Liver (tissue), 8 donors: ENCODE measurements at regions not wholly inside any gene's neighbourhood (a gene's known extent, or its start where the extent isn't known, plus 50 kb on each side); places are given as distances from the start of the nearest gene placed in this dataset.

ENCODE experiments used
- DNase-seq: peaks from one replicate; pipeline ENCODE4 v3.0.0-alpha.2; 2017; ENCODE audit warnings: low spot score
- H3K27ac ChIP-seq, 2 donors: one replicate each; pipeline ENCODE4 v1.7.0; 2013; ENCODE audit warnings: inconsistent platforms in 2 of 2, low read length in 2 of 2, control low read depth in 1 of 2, low read depth in 1 of 2, mild to moderate bottlenecking in 1 of 2
- H3K27me3 ChIP-seq, 4 donors: one replicate each; pipeline versions ENCODE4 v1.6.1 to v1.7.0; 2013; ENCODE audit warnings: low read length in 3 of 4, inconsistent platforms in 1 of 4, mild to moderate bottlenecking in 1 of 4, moderate library complexity in 1 of 4; ENCODE audit not compliant: control insufficient read depth in 4 of 4, insufficient read depth in 4 of 4
- H3K36me3 ChIP-seq, 4 donors: one replicate each; pipeline versions ENCODE4 v1.6.1 to v1.7.0; 2013; ENCODE audit warnings: low read length in 3 of 4, mild to moderate bottlenecking in 3 of 4, low read depth in 1 of 4, moderate library complexity in 1 of 4; ENCODE audit not compliant: control insufficient read depth in 4 of 4, insufficient read depth in 3 of 4
- H3K4me1 ChIP-seq, 4 donors: one replicate each; pipeline versions ENCODE4 v1.6.1 to v1.7.0; 2013; ENCODE audit warnings: low read length in 3 of 4, mild to moderate bottlenecking in 3 of 4, moderate library complexity in 1 of 4; ENCODE audit not compliant: control insufficient read depth in 4 of 4, insufficient read depth in 4 of 4
- H3K4me3 ChIP-seq, 3 donors: one replicate each; pipeline versions ENCODE4 v1.6.1 to v1.7.0; 2013; ENCODE audit warnings: low read length in 3 of 3, control low read depth in 1 of 3, low read depth in 1 of 3, mild to moderate bottlenecking in 1 of 3
- H3K9ac ChIP-seq, 2 donors: one replicate each; pipeline ENCODE4 v1.7.0; 2013; ENCODE audit warnings: low read length in 2 of 2, mild to moderate bottlenecking in 2 of 2, moderate library complexity in 2 of 2, control low read depth in 1 of 2, low read depth in 1 of 2
- H3K9me3 ChIP-seq, 4 donors: one replicate each; pipeline versions ENCODE4 v1.6.1 to v1.7.0; 2013; ENCODE audit warnings: low read length in 3 of 4; ENCODE audit not compliant: control insufficient read depth in 4 of 4
- ATF3 ChIP-seq: IDR thresholded peaks from 2 replicates; pipeline ENCODE4 v1.6.1; 2016; ENCODE audit warnings: antibody characterized with exemption
- CTCF ChIP-seq: fragments of 150-350 bp; IDR thresholded peaks from 2 replicates; pipeline ENCODE4 v1.5.1; 2017; ENCODE audit warnings: improper control_type of control experiment, low read depth, low read length; ENCODE audit not compliant: missing input control
- EGR1 ChIP-seq, 2 donors: IDR thresholded peaks; 2 replicates each; pipeline ENCODE4 v1.6.1; 2016 to 2018; ENCODE audit warnings: antibody characterized with exemption in 2 of 2, low read depth in 2 of 2
- FOXA1 ChIP-seq: IDR thresholded peaks from 2 replicates; pipeline ENCODE4 v1.6.1; 2016; ENCODE audit warnings: antibody characterized with exemption
- FOXA2 ChIP-seq: IDR thresholded peaks from 2 replicates; pipeline ENCODE4 v1.6.1; 2016; ENCODE audit warnings: antibody characterized with exemption
- HNF4A ChIP-seq, 2 donors: conservative IDR thresholded peaks; 2 replicates each; pipeline ENCODE4 v1.6.1; 2016; ENCODE audit warnings: antibody characterized with exemption in 2 of 2, mild to moderate bottlenecking in 2 of 2
- HNF4G ChIP-seq: IDR thresholded peaks from 2 replicates; pipeline ENCODE4 v1.6.1; 2016; ENCODE audit warnings: antibody characterized with exemption
- JUND ChIP-seq, 2 donors: IDR thresholded peaks; 2 replicates each; pipeline ENCODE4 v1.6.1; 2016; ENCODE audit warnings: antibody characterized with exemption in 2 of 2
- MAX ChIP-seq: IDR thresholded peaks from 2 replicates; pipeline ENCODE4 v1.6.1; 2016; ENCODE audit warnings: antibody characterized with exemption
- NR2F2 ChIP-seq: IDR thresholded peaks from 2 replicates; pipeline ENCODE4 v1.6.1; 2016; ENCODE audit warnings: antibody characterized with exemption
- REST ChIP-seq: IDR thresholded peaks from 2 replicates; pipeline ENCODE4 v1.6.1; 2016; ENCODE audit warnings: antibody characterized with exemption, mild to moderate bottlenecking
- RXRA ChIP-seq, 2 donors: IDR thresholded peaks; 2 replicates each; pipeline ENCODE4 v1.6.1; 2017 to 2018; ENCODE audit warnings: antibody characterized with exemption in 2 of 2, mild to moderate bottlenecking in 1 of 2
- TAF1 ChIP-seq: conservative IDR thresholded peaks from 2 replicates; pipeline ENCODE4 v1.6.1; 2016; ENCODE audit warnings: antibody characterized with exemption, mild to moderate bottlenecking
- ZBTB33 ChIP-seq: IDR thresholded peaks from 2 replicates; pipeline ENCODE4 v1.6.1; 2016; ENCODE audit warnings: antibody characterized with exemption
- WGBS: extraction: QIAGEN DNeasy Blood & Tissue Kit; methylation state at CpG from one replicate; pipeline ENCODE4 v1.1.7; 2013; 5-methylcytosine and 5-hydroxymethylcytosine counted together
- donor health status: healthy.
- donor health status: healthy.
- donor health status: healthy.
- donor health status: healthy.
- donor health status: healthy.

GRCh38 chr3:176561826-176562225 lies 635.5 kb downstream of the TBL1XR1 start:
- Histone ChIP-seq H3K9ac (no peak overlapping the region), H3K36me3 (no peaks in the 10 kb centered on the region), H3K27me3 (no peaks in the 10 kb centered on the region), H3K4me3 (no peak overlapping the region), H3K27ac (no peak overlapping the region), H3K4me1 (no peaks in the 10 kb centered on the region), H3K9me3 (no peaks in the 10 kb centered on the region)
- DNase-seq, result no peak
- whole genome bisulfite sequencing, result 48% methylated on average over 3 of the region's 3 CpGs
- TF ChIP-seq FOXA1 (no peak), TAF1 (no peak), ZBTB33 (no peak), MAX (no peak), HNF4A (conservative IDR thresholded peaks at IDR 0.05) (no peak), CTCF (no peak), EGR1 (IDR thresholded peaks at IDR 0.05; ENCODE audit: low read depth in 2 of 2) (no peak), RXRA (IDR thresholded peaks at IDR 0.05) (no peak), FOXA2 (no peak), HNF4G (no peak), ATF3 (no peak)

GRCh38 chr3:176554791-176555654 lies 642.3 kb downstream of the TBL1XR1 start:
- WGBS, result 69% methylated on average over 10 of the region's 10 CpGs
- DNase-seq, result no peak

More at GRCh38 chr3:176554791-176555654, 642.3 kb downstream of the TBL1XR1 start:
- Histone ChIP-seq H3K4me3 (no peak overlapping the region), H3K4me1 (no peaks in the 10 kb centered on the region), H3K36me3 (no peaks in the 10 kb centered on the region), H3K27ac (no peak overlapping the region), H3K9me3 (no peaks in the 10 kb centered on the region), H3K27me3 (peaks cover 0 to 5% (median 0%) of the 10 kb centered on the region in 4 donors), H3K9ac (no peak overlapping the region)
- no peak for TF ChIP-seq NR2F2
- TF ChIP-seq RXRA (IDR thresholded peaks at IDR 0.05), result no peak
- TF ChIP-seq TAF1, result no peak
- no peak for TF ChIP-seq MAX
- no peak for TF ChIP-seq CTCF
- TF ChIP-seq REST, result no peak
- no peak for TF ChIP-seq JUND (IDR thresholded peaks at IDR 0.05)
- no peak for TF ChIP-seq HNF4G
- no peak for TF ChIP-seq FOXA1
